NCI-H146 (cell line): ENCODE measurements at regions not wholly inside any gene's neighbourhood (a gene's known extent, or its start where the extent isn't known, plus 50 kb on each side); places are given as distances from the start of the nearest gene placed in this dataset.

ENCODE experiments used
- DNase-seq: peaks from one replicate; lab custom pipeline; 2025; lab: John Stamatoyannopoulos, UW

GRCh38 chr21:25422610-25423608, 184.4 kb downstream of the MRPL39 start:
- no peak for DNase-seq

- peak; percentile 34 for DNase-seq
Measured at GRCh38 chr21:25421321-25422028, 185.8 kb downstream of the MRPL39 start.

GRCh38 chr21:25420831-25421230, 186.4 kb downstream of the MRPL39 start:
- DNase-seq = no peak

DNA sequence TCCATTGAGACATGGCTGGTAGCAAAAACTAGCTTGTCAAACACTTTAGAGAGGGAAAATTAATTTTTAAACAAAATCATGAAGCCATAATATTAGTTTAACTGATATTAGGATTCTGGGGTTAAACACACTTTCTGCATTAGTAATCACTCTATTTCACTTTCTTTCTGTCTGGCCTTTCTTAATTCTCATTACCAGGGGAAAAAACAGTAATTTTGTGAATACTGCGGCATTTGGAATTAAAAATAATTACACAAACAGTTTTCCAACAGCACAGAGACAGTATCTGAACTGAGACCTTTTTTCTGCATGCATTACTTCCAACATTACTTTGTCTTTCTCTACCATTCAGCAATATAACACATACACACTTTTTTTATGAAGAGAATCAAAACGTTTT, 190.6 kb downstream of the MRPL39 start:
- DNase-seq = no peak

DNA sequence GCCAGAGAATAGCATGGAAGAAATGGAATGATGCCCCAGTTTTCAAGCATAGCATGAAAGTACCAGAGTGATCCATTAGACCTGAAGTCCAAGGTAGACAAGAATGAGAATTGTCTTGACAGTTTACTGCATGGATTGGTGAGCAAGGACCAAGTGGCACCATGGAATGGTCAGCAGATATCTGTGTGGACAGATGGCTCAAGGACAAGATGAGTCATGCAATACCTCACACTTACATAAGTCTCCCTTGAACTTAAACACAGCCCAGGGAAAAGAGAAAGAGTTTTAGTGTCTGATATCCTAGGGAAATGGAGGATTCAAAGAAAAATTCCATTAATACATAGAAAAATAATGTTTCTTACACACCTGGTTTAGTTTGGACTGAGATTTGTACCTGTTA, 195.2 kb downstream of the MRPL39 start:
- no peak for DNase-seq

DNA sequence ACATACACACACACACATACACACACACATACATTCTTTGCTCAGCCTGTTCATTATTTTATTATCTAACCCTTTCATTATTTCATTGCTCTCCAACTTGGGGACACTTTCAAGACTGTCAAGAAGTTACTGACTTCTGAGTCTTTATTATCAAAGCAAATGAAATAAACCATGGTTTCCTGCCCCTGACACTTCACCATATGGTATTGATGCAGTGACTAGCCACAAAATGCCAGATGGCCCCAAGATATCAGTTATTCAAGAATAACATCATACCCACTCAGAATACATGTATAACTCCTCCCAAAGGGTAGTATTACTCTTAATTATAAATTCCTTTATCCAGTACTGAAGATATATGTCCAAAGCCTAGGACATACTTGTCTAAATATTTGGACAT, 197.3 kb downstream of the MRPL39 start:
- DNase-seq = no peak

- no peak for DNase-seq
Measured at GRCh38 chr21:25408666-25409065, 198.6 kb downstream of the MRPL39 start.

DNA sequence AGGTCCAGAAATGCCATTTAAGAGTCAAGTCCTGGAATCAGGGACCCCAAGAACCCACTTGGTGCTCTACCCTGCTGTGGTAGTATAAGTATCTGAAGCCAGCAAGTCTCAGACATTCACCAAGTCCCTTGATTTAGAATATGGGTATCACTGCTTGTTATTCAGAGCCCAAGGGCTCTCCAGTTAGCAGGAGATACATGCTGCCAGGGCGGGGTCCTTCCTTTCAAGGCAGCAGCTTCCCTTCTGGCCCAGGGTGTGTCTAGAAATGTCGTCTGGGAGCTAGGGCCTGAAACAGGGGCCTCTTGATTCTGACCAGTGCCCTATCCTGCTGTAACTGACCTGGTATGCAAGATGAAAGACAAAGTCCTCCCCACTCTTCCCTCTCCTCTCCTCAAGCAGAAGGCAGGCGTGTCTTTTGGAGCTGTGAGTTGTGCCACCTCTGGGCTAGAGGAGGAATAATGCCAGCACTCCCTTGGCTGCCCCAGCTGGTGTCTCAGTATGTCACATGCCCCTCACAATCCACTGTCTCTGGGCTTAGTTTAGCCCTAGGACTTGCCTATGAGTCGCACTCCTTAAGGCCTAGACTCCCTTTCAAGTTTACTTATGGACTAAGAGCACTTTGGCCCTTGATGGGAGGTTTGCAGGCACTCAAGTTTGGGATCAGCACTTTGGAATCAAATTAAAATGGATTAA, 200.2 kb downstream of the MRPL39 start:
- no peak for DNase-seq

DNA sequence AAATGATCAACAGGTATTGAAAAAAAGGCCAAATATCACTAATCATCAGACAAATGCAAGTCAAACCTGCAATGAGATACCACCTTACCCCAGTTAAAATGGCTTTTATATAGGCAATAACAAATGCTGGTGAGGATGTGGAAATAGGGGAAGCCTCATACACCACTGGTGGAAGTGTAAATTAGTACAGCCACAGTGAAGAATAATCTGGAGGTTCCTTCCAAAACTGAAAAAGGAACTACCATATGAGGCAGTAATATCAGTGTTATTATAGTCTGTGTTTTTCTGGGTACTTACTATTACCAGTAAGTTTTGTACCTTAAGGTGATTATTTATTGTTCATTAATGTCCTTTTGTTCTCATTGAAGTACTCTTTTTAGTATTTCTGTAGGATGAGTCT, 201.3 kb downstream of the MRPL39 start:
- no peak for DNase-seq

DNA sequence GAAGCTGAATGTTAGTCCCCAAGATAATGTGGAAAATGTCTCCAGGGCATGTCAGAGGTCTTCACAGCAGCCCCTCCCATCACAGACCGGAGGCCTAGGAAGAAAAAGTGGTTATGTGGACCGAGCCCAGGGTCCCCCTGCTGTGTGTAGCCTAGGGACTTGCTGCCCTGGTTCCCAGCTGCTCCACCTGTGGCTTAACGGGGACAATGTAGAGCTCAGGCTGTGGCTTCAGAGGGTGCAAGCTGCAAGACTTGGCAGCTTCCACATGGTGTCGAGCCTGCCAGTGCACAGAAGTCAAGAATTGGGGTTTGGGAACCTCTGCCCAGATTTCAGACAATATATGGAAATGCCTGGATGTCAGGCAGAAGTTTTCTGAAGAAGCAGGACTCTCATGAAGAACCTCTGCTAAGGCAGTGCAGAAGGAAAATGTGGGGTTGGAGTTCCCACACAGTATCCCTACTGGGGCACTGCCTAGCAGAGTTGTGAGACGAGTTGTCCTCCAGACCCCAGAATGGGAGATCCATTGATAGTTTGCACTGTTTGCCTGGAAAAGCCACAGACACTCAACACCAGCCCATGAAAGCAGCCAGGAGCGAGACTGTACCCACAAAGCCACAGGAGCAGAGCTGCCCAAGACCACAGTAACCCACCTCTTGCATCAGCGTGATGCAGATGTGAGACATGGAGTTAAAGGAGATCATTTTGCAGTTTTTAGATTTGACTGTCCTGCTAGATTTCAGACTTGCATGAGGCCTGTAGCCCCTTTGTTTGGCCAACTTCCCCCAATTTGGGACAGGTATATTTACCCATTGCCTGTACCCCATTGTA, 204.9 kb downstream of the MRPL39 start:
- DNase-seq = no peak

- no peak for DNase-seq
Measured at GRCh38 chr21:25400427-25400826, 206.9 kb downstream of the MRPL39 start.

- no peak for DNase-seq
Measured at GRCh38 chr21:25398630-25399029, 208.7 kb downstream of the MRPL39 start.

DNA sequence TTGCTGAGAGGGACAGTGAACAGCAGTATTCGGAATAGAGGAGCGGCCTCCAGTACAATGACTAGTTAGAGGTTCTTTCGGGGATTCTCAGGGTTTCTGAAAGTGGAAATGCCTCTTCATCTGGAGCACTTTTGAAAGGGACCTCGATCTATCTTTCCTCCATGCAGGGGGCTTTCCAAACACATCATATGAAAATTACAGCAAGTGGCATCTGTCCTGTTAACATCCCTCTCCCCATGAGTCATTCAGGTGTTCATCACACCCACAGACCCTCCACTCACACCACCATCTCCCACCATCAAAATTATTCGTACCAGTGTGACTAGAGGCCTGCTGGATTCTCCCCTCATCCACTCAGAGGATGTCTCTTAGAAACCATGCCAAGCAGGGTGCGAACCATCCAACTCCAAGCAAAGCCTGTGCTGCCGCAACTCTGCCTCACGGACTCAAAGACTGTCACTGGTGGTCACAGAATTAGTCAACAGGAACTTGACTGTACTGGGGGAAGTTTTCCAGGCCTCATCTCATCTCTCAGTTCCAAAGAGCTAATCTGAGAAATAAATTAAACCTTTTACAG, 211.1 kb downstream of the MRPL39 start:
- no peak for DNase-seq

DNA sequence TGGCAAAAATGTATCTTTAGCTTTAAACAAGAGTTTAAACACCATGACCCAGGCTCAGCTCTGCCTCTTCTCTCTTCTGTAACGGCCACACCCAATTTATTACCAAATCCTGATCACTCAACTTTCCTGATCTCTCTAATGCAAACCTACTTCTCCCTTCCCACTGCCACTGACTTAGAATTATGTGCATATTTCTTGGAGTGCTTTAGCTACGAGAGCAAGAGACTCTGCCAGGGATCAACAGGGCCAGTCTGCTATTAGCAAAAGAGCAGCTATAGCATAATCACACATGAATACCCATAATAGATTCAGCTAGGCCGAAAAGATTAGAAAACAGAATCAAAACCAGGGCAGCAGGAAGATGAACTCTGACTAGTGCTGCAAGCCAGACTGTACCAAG, 215.5 kb downstream of the MRPL39 start:
- no peak for DNase-seq

- DNase-seq = no peak
Measured at GRCh38 chr21:25390701-25391100, 216.6 kb downstream of the MRPL39 start.

GRCh38 chr21:25387665-25388064, 219.6 kb downstream of the MRPL39 start:
- no peak for DNase-seq

GRCh38 chr21:25385911-25386474, 221.3 kb downstream of the MRPL39 start:
- DNase-seq = peak; percentile 71

- no peak for DNase-seq
Measured at GRCh38 chr21:25385341-25385740, 221.9 kb downstream of the MRPL39 start.

DNA sequence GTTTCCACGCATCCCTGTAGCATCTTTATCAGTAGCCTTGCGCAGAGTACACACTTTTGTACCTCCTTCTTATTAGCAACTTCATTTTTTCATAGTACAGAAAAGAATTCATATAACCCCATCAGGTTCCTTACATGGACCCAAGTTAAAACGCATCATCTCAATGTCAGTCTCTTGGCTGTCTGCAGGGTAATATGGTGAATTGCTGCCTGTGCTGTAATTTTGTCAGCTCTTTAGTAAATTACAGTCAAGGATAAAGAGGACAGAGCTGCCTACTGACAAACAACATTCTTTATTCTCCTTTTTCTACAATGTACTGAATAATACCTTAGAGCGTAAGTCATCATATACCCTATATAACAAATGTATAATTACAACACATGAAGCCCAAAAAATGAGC, 222.5 kb downstream of the MRPL39 start:
- no peak for DNase-seq

- DNase-seq = no peak
Measured at GRCh38 chr21:25383545-25383944, 223.7 kb downstream of the MRPL39 start.

DNA sequence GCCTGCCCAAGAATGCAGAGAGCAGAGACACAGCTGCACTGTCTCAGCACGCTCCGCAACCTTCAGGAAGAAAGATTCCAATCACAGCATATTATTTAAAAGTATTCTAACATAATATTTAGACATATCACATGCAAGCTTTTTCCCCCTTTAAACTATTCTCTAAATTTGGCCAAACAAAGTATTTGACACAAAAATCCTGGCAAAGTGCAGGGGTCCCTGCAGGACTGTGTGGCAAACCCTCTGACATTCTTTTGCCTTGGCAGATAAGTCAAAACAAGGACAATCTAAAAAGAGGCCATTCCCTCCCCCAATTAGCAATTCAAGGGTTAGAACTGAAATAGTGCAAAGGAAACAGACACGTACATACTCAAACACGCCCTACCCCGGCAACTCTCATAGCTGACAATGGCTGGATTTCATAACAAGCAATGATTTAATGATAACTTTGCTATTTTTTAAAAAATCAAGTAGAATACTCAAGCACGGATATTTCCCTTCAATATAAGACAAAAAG, 225.3 kb downstream of the MRPL39 start:
- DNase-seq = no peak
